ENCODE measurements at regions not wholly inside any gene's neighbourhood (a gene's known extent, or its start where the extent isn't known, plus 50 kb on each side); places are given as distances from the start of the nearest gene placed in this dataset.

DNA sequence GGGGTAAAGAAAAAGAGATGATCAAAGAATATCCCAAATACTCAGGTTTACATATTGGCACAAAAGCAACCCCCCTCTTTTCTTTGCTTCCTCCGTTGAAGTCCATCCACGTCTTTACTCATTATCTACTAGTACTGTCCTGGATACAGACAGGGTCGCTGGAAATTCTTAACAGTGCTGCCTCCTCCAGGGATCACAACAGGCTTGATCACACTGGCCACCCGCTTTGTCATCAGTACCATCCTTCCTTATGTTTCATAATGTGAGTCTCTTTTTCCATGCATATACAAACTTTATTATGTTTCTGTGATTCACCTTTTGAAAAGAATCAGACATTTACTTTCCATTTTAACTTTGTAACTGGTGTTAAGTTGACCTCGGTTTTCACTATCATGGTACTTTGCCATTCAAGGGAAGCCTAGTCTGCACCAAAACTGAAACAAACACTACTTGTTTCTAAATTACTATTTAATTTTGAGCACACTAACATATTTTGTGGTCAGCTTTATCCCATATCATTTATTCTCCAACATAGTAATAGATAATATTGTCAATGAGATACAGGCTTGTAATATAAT, 387.5 kb upstream of the PPP1R2C start:
- DNase-seq (ENCODE audit: low read depth in 2 of 2) = no peak

DNA sequence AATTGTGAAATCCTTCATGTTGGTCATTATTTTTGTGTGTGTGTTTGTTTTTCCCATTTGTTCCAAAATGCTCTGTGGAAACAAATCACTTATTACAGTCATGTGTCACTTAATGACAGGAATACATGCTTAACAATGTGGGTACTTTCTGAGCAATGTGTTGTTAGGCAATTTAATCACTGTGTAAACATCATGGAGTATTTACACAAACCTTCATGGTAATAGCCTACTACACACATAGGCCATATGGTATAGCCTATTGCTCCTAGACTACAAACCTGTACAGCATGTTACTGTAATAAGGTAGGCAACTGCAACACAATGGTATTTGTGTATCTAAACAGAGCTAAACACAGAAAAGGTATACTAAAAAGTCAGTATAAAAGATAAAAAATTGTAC, 388.9 kb upstream of the PPP1R2C start:
- Histone ChIP-seq H3K4me1 (ENCODE audit: control insufficient read depth, extremely low read depth, insufficient read depth, low read length) (no peaks in the 10 kb centered on the region), H3K36me3 (ENCODE audit: control insufficient read depth, insufficient read depth, low read length) (no peaks in the 10 kb centered on the region), H3K27me3 (ENCODE audit: control insufficient read depth, insufficient read depth, low read length) (no peaks in the 10 kb centered on the region), H3K9ac (ENCODE audit: insufficient read depth, low read length) (no peak overlapping the region), H2AFZ (ENCODE audit: low read length) (no peak overlapping the region), H3K4me3 (replicated peaks in 1 of 4; ENCODE audit: control extremely low read depth in 1 of 4, insufficient read depth in 1 of 4, low read depth in 3 of 4, low read length in 4 of 4) (no peak overlapping the region), H4K20me1 (ENCODE audit: control insufficient read depth, extremely low read depth, insufficient read depth, low read length) (no peaks in the 10 kb centered on the region), H3K4me2 (ENCODE audit: extremely low read depth, insufficient read depth, low read length) (no peak overlapping the region), H3K9me3 (ENCODE audit: control insufficient read depth, insufficient read depth, low read depth, low read length) (no peaks in the 10 kb centered on the region), H3K27ac (ENCODE audit: insufficient read depth, low read length) (no peak overlapping the region), H3K79me2 (ENCODE audit: control insufficient read depth, insufficient read depth, low read length) (no peaks in the 10 kb centered on the region)
- TF ChIP-seq EZH2 (IDR thresholded peaks at IDR 0.05; ENCODE audit: low read length, missing control alignments) = no peak
- no peak for TF ChIP-seq CTCF (conservative IDR thresholded peaks at IDR 0.05 in 1 of 2, IDR thresholded peaks at IDR 0.05 in 1 of 2; ENCODE audit: low read depth in 1 of 2, low read length in 2 of 2)
- DNase-seq (ENCODE audit: low read depth in 2 of 2) = no peak

More for the DNA sequence above, 387.5 kb upstream of the PPP1R2C start:
- Histone ChIP-seq H4K20me1 (ENCODE audit: control insufficient read depth, extremely low read depth, insufficient read depth, low read length) (no peaks in the 10 kb centered on the region), H3K4me1 (ENCODE audit: control insufficient read depth, extremely low read depth, insufficient read depth, low read length) (no peaks in the 10 kb centered on the region), H3K27ac (ENCODE audit: insufficient read depth, low read length) (no peak overlapping the region), H3K4me2 (ENCODE audit: extremely low read depth, insufficient read depth, low read length) (no peak overlapping the region), H3K9me3 (ENCODE audit: control insufficient read depth, insufficient read depth, low read depth, low read length) (no peaks in the 10 kb centered on the region), H3K79me2 (ENCODE audit: control insufficient read depth, insufficient read depth, low read length) (no peaks in the 10 kb centered on the region), H3K27me3 (ENCODE audit: control insufficient read depth, insufficient read depth, low read length) (no peaks in the 10 kb centered on the region), H3K36me3 (ENCODE audit: control insufficient read depth, insufficient read depth, low read length) (no peaks in the 10 kb centered on the region), H3K4me3 (replicated peaks in 1 of 4; ENCODE audit: control extremely low read depth in 1 of 4, insufficient read depth in 1 of 4, low read depth in 3 of 4, low read length in 4 of 4) (no peak overlapping the region), H2AFZ (ENCODE audit: low read length) (no peak overlapping the region), H3K9ac (ENCODE audit: insufficient read depth, low read length) (no peak overlapping the region)
- TF ChIP-seq EZH2 (IDR thresholded peaks at IDR 0.05; ENCODE audit: low read length, missing control alignments) (no peak), CTCF (conservative IDR thresholded peaks at IDR 0.05 in 1 of 2, IDR thresholded peaks at IDR 0.05 in 1 of 2; ENCODE audit: low read depth in 1 of 2, low read length in 2 of 2) (no peak)

GRCh38 chrX:43175434-43175833, 397.5 kb upstream of the PPP1R2C start:
- Histone ChIP-seq H3K4me1 (ENCODE audit: control insufficient read depth, extremely low read depth, insufficient read depth, low read length) (no peaks in the 10 kb centered on the region), H3K4me2 (ENCODE audit: extremely low read depth, insufficient read depth, low read length) (no peak overlapping the region), H4K20me1 (ENCODE audit: control insufficient read depth, extremely low read depth, insufficient read depth, low read length) (no peaks in the 10 kb centered on the region), H3K9ac (ENCODE audit: insufficient read depth, low read length) (no peak overlapping the region), H2AFZ (ENCODE audit: low read length) (no peak overlapping the region), H3K4me3 (replicated peaks in 1 of 4; ENCODE audit: control extremely low read depth in 1 of 4, insufficient read depth in 1 of 4, low read depth in 3 of 4, low read length in 4 of 4) (no peak overlapping the region), H3K27ac (ENCODE audit: insufficient read depth, low read length) (no peak overlapping the region), H3K79me2 (ENCODE audit: control insufficient read depth, insufficient read depth, low read length) (no peaks in the 10 kb centered on the region), H3K36me3 (ENCODE audit: control insufficient read depth, insufficient read depth, low read length) (no peaks in the 10 kb centered on the region), H3K9me3 (ENCODE audit: control insufficient read depth, insufficient read depth, low read depth, low read length) (no peaks in the 10 kb centered on the region), H3K27me3 (ENCODE audit: control insufficient read depth, insufficient read depth, low read length) (no peaks in the 10 kb centered on the region)
- TF ChIP-seq CTCF (conservative IDR thresholded peaks at IDR 0.05 in 1 of 2, IDR thresholded peaks at IDR 0.05 in 1 of 2; ENCODE audit: low read depth in 1 of 2, low read length in 2 of 2) (no peak), EZH2 (IDR thresholded peaks at IDR 0.05; ENCODE audit: low read length, missing control alignments) (no peak)
- peak in 1 of 2 donors; percentile 0 for DNase-seq (ENCODE audit: low read depth in 2 of 2)
